Breast epithelium (tissue), 3 donors: ENCODE measurements at regions not wholly inside any gene's neighbourhood (a gene's known extent, or its start where the extent isn't known, plus 50 kb on each side); places are given as distances from the start of the nearest gene placed in this dataset.

Experiments
- CTCF ChIP-seq, 3 donors: fragments of 450-650 bp; IDR thresholded peaks; one replicate each; pipeline ENCODE4 v1.5.1; 2016 to 2017; ENCODE audit warnings: antibody characterized with exemption in 3 of 3, mild to moderate bottlenecking in 3 of 3, moderate library complexity in 3 of 3
- POLR2A ChIP-seq: fragments of 450-650 bp; IDR thresholded peaks from one replicate; pipeline ENCODE4 v1.6.1; 2016; ENCODE audit warnings: antibody characterized with exemption, mild to moderate bottlenecking, moderate library complexity
- POLR2AphosphoS5 ChIP-seq, 3 donors: sonication (generic); formaldehyde crosslinking; IDR thresholded peaks; one replicate each; pipeline ENCODE4 v1.6.1; 2017; ENCODE audit warnings: antibody characterized with exemption in 3 of 3

GRCh38 chr4:141390571-141390970, 169.9 kb downstream of the ZNF330 start:
- TF ChIP-seq CTCF (IDR thresholded peaks at IDR 0.05) (no peak), POLR2AphosphoS5 (IDR thresholded peaks at IDR 0.05) (no peak), POLR2A (no peak)
